AG10803 (cell line): ENCODE measurements at regions not wholly inside any gene's neighbourhood (a gene's known extent, or its start where the extent isn't known, plus 50 kb on each side); places are given as distances from the start of the nearest gene placed in this dataset.
"Not testable (repeated sequence)": the region's sequence is repeated elsewhere in the genome, so short reads cannot be mapped to it uniquely, and the experiment has no call there.

Experiments used
- DNase-seq: peaks from one replicate; pipeline ENCODE4 v3.0.0; 2010; ENCODE audit warnings: low read depth
- H3K4me3 ChIP-seq: 2 replicates; pipeline ENCODE4 v1.5.1; 2011; ENCODE audit warnings: mild to moderate bottlenecking, low read length, control low read depth
- CTCF ChIP-seq: conservative IDR thresholded peaks from 2 replicates; pipeline ENCODE4 v1.5.1; 2011; ENCODE audit warnings: mild to moderate bottlenecking, low read length, control low read depth, inconsistent platforms

- no peak overlapping the region for H3K4me3 ChIP-seq
- no peak for TF ChIP-seq CTCF
- DNase-seq = no peak
Observed at GRCh38 chr9:101836021-101836420, 97.6 kb upstream of the GRIN3A start.

GRCh38 chr9:101832486-101832885, 94.0 kb upstream of the GRIN3A start:
- DNase-seq = no peak
- TF ChIP-seq CTCF = no peak

GRCh38 chr9:101821450-101821849, 83.0 kb upstream of the GRIN3A start:
- DNase-seq = not testable (repeated sequence)

More at GRCh38 chr9:101832486-101832885, 94.0 kb upstream of the GRIN3A start:
- H3K4me3 ChIP-seq = no peak overlapping the region

GRCh38 chr9:101820983-101821382, 82.5 kb upstream of the GRIN3A start:
- not testable (repeated sequence) for H3K4me3 ChIP-seq, DNase-seq

More at GRCh38 chr9:101821450-101821849, 83.0 kb upstream of the GRIN3A start:
- not testable (repeated sequence) for H3K4me3 ChIP-seq

GRCh38 chr9:101814064-101814463, 75.6 kb upstream of the GRIN3A start:
- no peak for DNase-seq
- TF ChIP-seq CTCF = no peak

GRCh38 chr9:101807879-101808278, 69.4 kb upstream of the GRIN3A start:
- not testable (repeated sequence) for DNase-seq, H3K4me3 ChIP-seq

More at GRCh38 chr9:101814064-101814463, 75.6 kb upstream of the GRIN3A start:
- no peak overlapping the region for H3K4me3 ChIP-seq

- TF ChIP-seq CTCF = no peak
- no peak overlapping the region for H3K4me3 ChIP-seq
- no peak for DNase-seq
Observed at GRCh38 chr9:101796044-101796443, 57.6 kb upstream of the GRIN3A start.

- no peak overlapping the region for H3K4me3 ChIP-seq
- TF ChIP-seq CTCF = no peak
Observed at GRCh38 chr9:101795147-101795546, 56.7 kb upstream of the GRIN3A start.

GRCh38 chr9:101792475-101792874, 54.0 kb upstream of the GRIN3A start:
- no peak for DNase-seq
- TF ChIP-seq CTCF = no peak
- no peak overlapping the region for H3K4me3 ChIP-seq

More at GRCh38 chr9:101795147-101795546, 56.7 kb upstream of the GRIN3A start:
- no peak for DNase-seq
